RPMI7951 (cell line): ENCODE measurements at regions not wholly inside any gene's neighbourhood (a gene's known extent, or its start where the extent isn't known, plus 50 kb on each side); places are given as distances from the start of the nearest gene placed in this dataset.
"Not testable (repeated sequence)": the region's sequence is repeated elsewhere in the genome, so short reads cannot be mapped to it uniquely, and the experiment has no call there.

Experiments used
- DNase-seq: peaks from one replicate; pipeline ENCODE4 v3.0.0-alpha.2; 2012; ENCODE audit warnings: low read depth

GRCh38 chr15:35282965-35283496 lies 197.9 kb upstream of the NANOGP8 start:
- no peak for DNase-seq

DNA sequence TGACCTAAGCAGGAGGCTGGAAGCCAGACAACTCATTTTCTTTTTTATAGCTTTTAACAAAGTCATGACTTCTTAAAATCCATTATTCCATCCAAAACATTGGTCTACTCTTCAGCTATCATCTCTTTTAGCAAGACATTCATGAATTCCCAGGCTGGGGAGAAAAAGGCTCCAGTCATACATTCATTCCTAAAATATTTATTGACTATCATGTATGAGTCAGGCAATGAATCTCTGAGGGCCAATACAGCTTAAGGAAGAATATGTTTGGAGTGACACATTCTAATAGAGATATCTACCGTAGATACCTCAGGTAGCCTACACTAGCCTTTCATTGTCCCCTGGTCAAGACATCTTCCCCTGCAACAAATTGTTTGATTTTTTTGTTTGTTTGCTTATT lies 196.4 kb upstream of the NANOGP8 start:
- peak; percentile 9 for DNase-seq

DNA sequence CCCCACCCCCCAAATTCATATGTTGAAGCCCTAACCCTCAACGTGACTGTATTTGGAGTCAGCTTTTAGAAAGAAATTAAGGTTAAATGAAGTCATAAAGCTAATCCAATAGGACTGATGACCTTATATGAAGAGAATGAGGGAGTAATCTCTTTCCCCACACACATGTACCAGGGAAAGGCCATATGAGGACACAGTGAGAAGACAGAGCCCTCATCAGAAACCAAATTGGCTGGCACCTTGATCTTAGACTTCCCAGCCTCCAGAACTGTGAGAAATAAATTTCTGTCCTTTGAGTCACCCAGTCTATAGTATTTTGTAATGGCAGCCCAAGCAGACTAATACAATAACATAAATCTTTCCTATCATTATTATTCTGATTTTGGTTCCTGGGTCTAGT lies 194.7 kb upstream of the NANOGP8 start:
- DNase-seq, result no peak

DNA sequence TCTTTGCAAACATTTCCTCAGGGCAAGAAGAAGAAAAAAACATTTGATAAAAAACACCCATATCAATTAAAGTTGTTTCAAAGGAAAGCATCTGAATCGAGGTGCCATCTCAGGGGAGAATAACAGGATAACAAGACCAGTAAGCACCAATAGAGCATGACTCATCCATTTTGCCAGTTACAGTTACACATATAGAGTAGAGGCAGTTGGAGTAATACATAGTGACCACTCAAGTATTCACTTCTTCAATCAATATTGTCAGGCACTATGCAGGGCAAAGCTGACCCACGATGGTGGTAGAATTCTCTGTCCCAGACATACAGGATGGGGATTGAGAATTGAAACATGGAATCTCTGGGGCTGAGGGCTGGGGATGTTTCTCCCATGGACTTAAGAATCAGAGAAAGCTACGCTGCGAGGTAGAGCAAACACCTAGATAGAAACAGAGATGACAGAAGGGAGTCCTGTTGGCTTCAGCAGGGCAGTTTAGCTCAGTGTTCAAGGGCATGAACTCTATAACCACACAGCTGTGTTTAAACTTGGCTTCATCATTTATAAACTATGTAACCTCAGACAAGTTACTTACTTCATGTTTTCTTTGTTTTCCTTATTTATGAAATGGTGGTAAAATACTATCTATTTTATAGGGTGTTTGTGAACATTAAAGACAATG lies 186.4 kb upstream of the NANOGP8 start:
- peak; percentile 22 for DNase-seq

DNA sequence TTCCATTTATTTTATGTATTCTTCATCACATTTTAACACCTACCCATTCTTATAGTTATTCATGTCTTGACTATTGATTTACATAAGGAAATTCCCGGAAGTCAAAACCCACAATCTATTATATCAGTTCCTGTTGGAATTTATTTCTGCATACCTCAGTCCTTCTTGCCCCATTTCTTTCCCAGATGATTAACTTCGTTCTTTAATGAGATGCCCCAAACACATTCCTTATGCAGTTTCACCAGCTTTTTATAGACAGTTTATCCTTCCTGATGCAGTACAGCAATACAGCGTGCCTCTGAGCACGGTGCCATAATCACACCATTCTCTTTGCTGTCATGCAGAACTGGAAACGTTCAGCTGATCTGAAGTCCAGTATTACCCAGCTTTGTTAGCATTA lies 175.8 kb upstream of the NANOGP8 start:
- DNase-seq, result no peak

- not testable (repeated sequence) for DNase-seq
Observed at GRCh38 chr15:35260274-35260673, 175.2 kb upstream of the NANOGP8 start.

DNA sequence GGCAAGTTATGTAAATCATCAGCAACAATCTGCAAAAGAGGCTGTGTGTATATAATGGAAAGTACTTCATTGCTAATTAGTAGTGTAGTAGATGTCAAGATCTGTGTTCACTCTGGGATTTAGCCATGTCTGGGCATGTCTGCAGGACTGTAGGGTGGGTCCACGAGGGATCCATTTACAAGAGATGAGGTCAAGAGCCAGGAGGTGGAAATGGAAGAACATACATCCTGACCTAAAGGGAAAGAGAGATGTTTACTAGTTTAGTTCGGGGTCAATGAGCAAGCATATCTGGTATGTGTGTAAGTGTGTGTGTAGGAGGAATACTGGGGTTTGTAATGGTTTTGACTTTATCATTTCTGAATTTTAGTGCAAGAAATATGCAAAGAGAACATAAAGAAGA lies 171.5 kb upstream of the NANOGP8 start:
- DNase-seq, result no peak

GRCh38 chr15:35256141-35256540 lies 171.0 kb upstream of the NANOGP8 start:
- no peak for DNase-seq

- not testable (repeated sequence) for DNase-seq
Observed at GRCh38 chr15:35254908-35255307, 169.8 kb upstream of the NANOGP8 start.

DNA sequence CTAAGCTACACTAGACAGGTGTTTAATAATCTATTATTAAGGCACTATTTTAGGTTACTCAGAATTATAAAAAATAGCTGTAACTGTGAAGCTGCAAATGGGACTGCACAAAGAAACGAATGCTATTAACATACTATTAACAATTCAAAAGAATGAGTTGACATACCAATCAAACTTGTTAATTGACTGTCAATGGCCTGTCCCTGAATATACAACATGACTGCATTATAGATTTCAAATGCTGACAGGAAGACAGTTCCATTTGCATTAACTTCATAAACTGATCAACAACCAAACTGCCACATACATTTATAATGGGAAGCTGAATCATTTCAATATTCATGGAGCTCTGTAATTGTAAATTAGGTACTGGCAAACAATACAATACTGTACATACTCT lies 169.0 kb upstream of the NANOGP8 start:
- no peak for DNase-seq

DNA sequence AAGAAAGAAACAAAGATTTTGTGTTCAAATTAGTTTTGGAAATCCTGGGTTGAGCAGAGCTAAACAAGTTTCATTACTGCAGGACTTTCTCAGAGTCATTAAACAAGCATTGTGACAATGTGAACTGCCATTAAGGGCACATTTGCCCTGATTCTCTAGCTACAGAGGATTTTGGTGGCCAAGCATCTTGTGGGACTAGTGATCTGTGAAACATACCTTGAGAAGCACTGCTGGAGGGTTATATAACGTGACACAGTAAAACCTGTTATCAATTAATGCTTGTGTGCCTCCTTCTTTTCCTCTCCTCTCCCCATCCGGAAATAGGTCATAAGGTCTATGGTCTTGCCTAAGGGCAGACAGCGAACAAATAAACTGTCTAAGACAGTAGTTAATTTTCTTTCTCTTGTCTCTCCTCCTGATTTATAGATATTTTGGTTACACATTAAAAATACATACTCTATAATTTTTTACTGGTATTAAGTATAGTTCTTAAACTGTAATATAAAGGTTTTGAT lies 167.3 kb upstream of the NANOGP8 start:
- peak; percentile 71 for DNase-seq

- no peak for DNase-seq
Observed at GRCh38 chr15:35247150-35247549, 162.1 kb upstream of the NANOGP8 start.

- no peak for DNase-seq
Observed at GRCh38 chr15:35246451-35246850, 161.4 kb upstream of the NANOGP8 start.

DNA sequence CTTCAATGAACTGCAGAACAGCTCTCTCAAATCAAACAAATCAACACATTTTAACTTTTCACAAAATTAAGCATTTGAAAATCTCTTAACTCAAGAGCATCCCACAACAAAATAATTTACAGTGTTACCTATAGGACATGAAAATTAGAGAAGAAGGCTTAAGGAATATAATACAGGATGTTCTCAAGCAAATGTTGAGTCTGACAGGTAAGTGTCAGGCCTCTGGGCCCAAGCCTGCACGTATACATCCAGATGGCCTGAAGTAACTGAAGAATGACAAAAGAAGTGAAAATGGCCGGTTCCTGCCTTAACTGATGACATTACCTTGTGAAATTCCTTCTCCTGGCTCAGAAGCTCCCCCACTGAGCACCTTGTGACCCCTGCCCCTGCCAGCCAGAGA lies 160.6 kb upstream of the NANOGP8 start:
- DNase-seq, result not testable (repeated sequence)

- DNase-seq, result no peak
Observed at GRCh38 chr15:35244227-35244626, 159.1 kb upstream of the NANOGP8 start.

- no peak for DNase-seq
Observed at GRCh38 chr15:35243758-35244157, 158.7 kb upstream of the NANOGP8 start.

DNA sequence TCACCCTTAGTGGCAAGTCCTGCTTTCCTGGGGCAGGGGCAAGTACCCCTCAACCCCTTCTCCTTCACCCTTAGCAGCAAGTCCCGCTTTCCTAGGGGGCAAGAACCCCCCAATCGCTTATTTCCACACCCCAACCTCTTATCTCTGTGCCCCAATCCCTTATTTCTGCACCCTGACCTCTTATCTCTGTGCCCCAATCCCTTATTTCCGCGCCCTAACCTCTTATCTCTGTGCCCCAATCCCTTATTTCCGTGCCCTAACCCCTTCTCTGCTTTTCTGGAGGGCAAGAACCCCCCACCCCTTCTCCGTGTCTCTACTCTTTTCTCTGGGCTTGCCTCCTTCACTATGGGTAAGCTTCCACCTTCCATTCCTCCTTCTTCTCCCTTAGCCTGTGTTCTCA lies 154.6 kb upstream of the NANOGP8 start:
- not testable (repeated sequence) for DNase-seq

DNA sequence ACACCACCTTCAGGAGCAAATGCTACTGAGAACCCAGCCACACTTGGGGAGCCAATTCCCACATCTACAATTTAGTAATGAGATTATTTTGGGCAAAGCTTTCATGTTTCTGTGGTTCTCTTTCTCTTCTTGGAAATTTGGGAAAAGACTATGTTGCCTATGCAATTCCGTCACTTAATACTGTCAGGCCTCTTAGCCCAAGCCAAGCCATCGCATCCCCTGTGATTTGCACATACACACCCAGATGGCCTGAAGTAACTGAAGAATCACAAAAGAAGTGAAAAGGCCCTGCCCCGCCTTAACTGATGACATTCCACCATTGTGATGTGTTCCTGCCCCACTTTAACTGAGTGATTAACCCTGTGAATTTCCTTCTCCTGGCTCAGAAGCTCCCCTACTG lies 153.4 kb upstream of the NANOGP8 start:
- DNase-seq, result not testable (repeated sequence)

- DNase-seq, result no peak
Observed at GRCh38 chr15:35229085-35229484, 144.0 kb upstream of the NANOGP8 start.

GRCh38 chr15:35218215-35218614 lies 133.1 kb upstream of the NANOGP8 start:
- no peak for DNase-seq

DNA sequence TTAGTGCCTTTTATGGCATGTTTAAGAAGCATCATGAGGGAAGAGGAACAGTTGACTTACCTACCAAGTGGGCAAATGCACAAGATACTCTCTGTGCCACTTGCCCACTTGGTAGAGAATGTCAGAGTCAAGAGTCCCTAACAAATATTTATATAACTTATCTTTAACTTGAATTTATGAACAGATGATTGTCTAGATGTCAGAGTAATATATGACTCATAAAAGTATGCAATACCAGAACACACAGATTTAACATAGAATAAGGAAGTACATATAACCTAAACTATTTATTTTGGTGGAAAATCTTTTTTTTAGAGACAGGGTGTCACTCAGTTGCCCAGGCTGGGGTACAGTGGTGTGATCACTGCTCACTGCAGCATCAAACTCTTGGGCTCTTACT lies 130.0 kb upstream of the NANOGP8 start:
- DNase-seq, result no peak

DNA sequence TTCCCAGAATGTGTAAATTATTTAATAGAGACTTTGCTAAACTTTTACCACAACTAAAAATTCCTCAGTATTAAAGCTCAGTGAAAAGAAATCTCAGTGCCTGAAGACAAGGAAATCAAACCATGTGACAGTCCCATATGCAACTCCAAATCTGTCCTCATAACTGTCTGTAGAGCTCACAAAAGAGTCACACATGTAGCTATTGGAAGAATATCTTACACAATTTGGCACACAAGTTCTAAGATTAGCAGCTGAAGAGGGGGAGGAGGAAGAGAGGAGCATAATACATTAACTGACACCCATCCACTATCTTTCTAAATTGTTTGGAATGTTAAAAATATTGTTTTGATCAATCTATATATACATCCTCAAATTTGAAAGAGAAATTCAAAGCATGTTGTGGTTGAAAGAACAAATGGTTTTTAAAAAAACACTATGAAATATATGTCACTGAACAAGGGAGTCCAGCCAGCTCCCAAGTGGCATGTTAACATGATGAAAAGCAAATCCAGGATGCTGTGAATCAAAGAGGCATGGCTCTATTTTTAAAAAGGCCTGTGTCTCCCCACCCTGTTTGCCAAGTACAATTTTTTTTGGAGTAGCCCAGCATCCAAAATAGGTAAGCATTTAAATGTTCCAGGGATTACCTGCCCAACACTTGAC lies 126.3 kb upstream of the NANOGP8 start:
- DNase-seq, result no peak

DNA sequence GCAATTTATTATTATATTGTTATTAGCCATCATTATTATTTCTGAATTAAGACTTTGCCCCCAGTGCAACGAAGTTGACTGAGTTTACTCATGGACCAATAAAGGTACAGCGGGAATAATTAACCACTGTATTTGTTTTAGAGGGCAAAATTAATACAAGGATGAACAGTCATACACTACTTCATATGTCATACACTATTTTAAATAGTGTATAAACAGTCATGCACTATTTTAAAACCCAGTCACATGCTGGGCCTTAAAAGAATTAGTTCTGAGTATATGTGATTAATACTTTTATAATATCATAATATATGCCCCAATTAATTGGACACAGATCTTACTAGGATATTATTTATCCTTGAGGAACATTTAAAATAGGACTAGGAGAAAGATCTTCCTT lies 125.3 kb upstream of the NANOGP8 start:
- DNase-seq, result no peak
